Stimulated activated naive CD8-positive, alpha-beta T cell treated with anti-CD3 and anti-CD28 coated beads, Interleukin-15, Interleukin-2, amounts not matched to agents 100 ng/mL and 50 ng/mL, for 24 hours (primary cell): ENCODE measurements at regions not wholly inside any gene's neighbourhood (a gene's known extent, or its start where the extent isn't known, plus 50 kb on each side); places are given as distances from the start of the nearest gene placed in this dataset.
A peak's percentile ranks its signal among the peaks of the same experiment; 100 is the strongest.
"Not testable (repeated sequence)": the region's sequence is repeated elsewhere in the genome, so short reads cannot be mapped to it uniquely, and the experiment has no call there.

Source experiments
- H3K27ac Mint-ChIP-seq: one replicate; pipeline ENCODE4 v1.8.0; 2021; ENCODE audit warnings: mild to moderate bottlenecking, mixed read lengths
- H3K27me3 Mint-ChIP-seq: one replicate; pipeline ENCODE4 v1.8.0; 2021; ENCODE audit warnings: mixed read lengths
- H3K36me3 Mint-ChIP-seq: one replicate; pipeline ENCODE4 v1.8.0; 2021; ENCODE audit warnings: low read depth, mixed read lengths
- H3K4me1 Mint-ChIP-seq: one replicate; pipeline ENCODE4 v1.8.0; 2021; ENCODE audit warnings: low read depth, mixed read lengths
- H3K4me3 Mint-ChIP-seq: one replicate; pipeline ENCODE4 v1.8.0; 2021; ENCODE audit warnings: mild to moderate bottlenecking, mixed read lengths
- H3K9me3 Mint-ChIP-seq: one replicate; pipeline ENCODE4 v1.8.0; 2021; ENCODE audit warnings: mixed read lengths

DNA sequence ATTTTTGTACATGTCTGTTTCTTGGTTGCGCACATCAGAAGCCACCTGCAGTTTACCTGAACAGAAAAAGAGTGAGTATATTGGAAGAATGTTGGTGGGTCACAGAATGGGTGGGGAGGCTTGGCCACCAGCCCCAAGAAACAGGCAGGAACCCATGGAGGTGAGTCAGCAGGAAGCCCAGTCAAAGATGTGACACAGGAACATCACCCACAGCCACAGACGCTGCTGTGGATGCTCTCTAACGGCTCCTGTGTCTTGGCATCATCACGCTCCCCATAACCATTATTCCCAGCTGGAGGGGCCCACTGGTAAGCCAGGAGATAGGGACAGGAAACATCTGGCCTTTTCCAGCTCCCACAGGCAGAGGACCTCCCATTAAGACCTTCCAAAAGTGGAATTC, 94.0 kb upstream of the WSB1 start:
- Mint-ChIP-seq H3K4me3 (no peak overlapping the region), H3K4me1 (peaks cover 5% of the 10 kb centered on the region), H3K36me3 (no peaks in the 10 kb centered on the region), H3K9me3 (no peaks in the 10 kb centered on the region), H3K27ac (no peak overlapping the region), H3K27me3 (peaks cover 6% of the 10 kb centered on the region)

DNA sequence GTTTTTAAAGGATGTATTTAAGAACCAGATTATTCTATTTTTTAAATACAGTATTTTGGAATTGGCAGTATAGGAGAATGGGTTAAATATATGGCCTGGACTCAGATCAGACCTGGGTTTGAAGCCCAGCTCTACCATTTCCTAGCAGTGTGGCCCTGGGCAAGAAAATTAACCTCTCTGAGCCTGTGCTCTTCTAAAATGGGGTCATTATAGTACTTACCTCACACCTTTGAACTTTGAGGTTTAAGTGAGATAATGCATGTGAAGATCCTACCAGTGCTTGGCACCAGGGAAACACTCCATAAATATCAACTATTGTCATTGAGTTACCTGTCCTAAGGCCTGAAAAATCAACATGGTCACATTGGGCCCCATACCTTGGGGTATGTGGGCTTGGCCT, 93.4 kb upstream of the WSB1 start:
- peaks cover 6% of the 10 kb centered on the region for H3K27me3 Mint-ChIP-seq
- no peaks in the 10 kb centered on the region for H3K36me3 Mint-ChIP-seq
- peaks cover 5% of the 10 kb centered on the region for H3K4me1 Mint-ChIP-seq
- H3K9me3 Mint-ChIP-seq: no peaks in the 10 kb centered on the region
- H3K4me3 Mint-ChIP-seq: no peak overlapping the region
- no peak overlapping the region for H3K27ac Mint-ChIP-seq

DNA sequence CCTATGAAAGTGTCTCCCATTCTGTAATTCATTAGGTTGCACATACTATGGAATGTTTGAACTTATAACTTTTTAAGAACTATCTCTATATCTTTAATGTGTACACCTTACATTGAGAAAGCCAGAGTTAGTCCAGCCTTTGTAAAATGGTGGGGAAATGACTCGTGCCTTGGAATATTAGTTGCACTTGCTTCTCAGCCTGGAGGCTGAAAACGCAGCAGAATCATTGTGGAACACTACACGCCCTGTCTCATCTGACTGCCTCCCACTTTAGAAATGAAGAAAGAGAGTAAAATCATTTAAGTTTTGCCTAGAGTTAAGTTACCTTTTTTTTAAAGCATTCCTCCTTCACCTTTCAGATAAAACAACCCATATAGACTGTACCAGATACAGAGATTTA, 90.7 kb upstream of the WSB1 start:
- Mint-ChIP-seq H3K27me3 (peaks cover 6% of the 10 kb centered on the region), H3K4me1 (peaks cover 5% of the 10 kb centered on the region), H3K4me3 (no peak overlapping the region), H3K27ac (no peak overlapping the region), H3K9me3 (no peaks in the 10 kb centered on the region), H3K36me3 (no peaks in the 10 kb centered on the region)

- Mint-ChIP-seq H3K27ac (no peak overlapping the region), H3K4me1 (no peaks in the 10 kb centered on the region), H3K27me3 (peaks cover 6% of the 10 kb centered on the region), H3K36me3 (no peaks in the 10 kb centered on the region), H3K9me3 (no peaks in the 10 kb centered on the region), H3K4me3 (no peak overlapping the region)
These were observed 87.5 kb upstream of the WSB1 start for GRCh38 chr17:27206447-27206846.

DNA sequence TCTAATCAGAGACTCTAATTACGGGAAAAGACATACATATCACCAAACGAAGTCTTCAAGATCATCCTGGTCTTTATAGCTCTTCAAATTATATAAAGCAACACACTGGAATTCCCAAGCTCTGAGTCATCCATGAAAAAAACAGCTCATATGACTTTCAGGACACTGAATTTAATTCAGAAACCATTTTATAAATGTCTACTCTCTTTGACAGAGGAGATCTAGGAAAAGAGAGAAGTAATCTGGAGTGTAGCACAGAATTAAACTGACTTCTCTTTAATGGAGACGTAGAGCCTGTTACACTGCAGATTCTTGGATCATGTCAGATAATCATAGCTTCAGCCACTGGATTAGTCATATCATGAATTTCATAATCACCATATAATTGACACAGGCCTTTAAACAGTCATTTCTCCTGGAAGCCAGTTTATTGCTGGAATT, 86.8 kb upstream of the WSB1 start:
- H3K27ac Mint-ChIP-seq: no peak overlapping the region
- no peaks in the 10 kb centered on the region for H3K9me3 Mint-ChIP-seq
- peaks cover 6% of the 10 kb centered on the region for H3K27me3 Mint-ChIP-seq
- no peaks in the 10 kb centered on the region for H3K4me1 Mint-ChIP-seq
- H3K4me3 Mint-ChIP-seq: no peak overlapping the region
- no peaks in the 10 kb centered on the region for H3K36me3 Mint-ChIP-seq

- not testable (repeated sequence) for H3K27ac Mint-ChIP-seq, H3K9me3 Mint-ChIP-seq, H3K4me1 Mint-ChIP-seq, H3K27me3 Mint-ChIP-seq, H3K36me3 Mint-ChIP-seq, H3K4me3 Mint-ChIP-seq
These were observed 85.5 kb upstream of the WSB1 start for GRCh38 chr17:27208370-27208769.

DNA sequence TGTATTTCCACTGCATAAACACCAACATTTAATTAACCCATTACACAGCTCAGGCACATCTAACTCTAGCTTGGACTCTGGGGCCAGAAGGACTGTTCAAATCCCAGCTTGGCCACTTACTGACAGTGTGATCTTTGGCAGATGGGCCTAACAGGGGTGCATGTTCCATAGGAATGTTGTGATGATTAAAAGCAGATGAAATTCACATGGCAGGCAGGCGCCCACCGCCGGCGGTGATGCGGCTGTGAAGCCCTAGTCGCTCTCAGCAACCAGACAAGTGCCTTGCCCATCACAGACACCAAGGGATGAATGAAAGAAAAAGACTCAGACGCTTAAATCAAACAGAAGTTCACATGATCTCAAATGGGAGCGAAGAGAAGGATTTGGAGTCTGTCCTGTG, 84.6 kb upstream of the WSB1 start:
- H3K9me3 Mint-ChIP-seq: no peaks in the 10 kb centered on the region
- H3K27ac Mint-ChIP-seq: no peak overlapping the region
- no peaks in the 10 kb centered on the region for H3K36me3 Mint-ChIP-seq
- no peak overlapping the region for H3K4me3 Mint-ChIP-seq
- peaks cover 6% of the 10 kb centered on the region for H3K27me3 Mint-ChIP-seq
- H3K4me1 Mint-ChIP-seq: no peaks in the 10 kb centered on the region

DNA sequence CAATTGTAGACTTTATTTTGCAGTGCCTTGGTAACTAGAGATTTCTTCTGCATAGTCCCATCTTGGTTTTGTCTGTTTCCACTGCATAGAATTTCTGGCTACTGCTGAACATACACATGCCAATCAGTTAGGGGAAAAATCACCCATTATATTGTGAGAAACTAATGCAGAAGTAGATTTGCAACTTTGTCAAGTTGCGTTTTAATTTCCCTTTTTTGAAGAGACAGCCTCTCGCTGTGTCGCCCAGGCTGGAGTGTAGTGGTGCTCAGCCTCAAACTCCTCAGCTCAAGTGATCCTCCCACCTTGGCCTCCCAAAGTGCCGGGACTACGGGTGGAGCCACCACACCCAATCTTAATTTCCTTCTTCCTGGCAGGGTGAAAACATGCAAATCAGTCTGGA, 83.1 kb upstream of the WSB1 start:
- H3K27ac Mint-ChIP-seq, H3K4me3 Mint-ChIP-seq, H3K27me3 Mint-ChIP-seq, H3K9me3 Mint-ChIP-seq, H3K4me1 Mint-ChIP-seq, H3K36me3 Mint-ChIP-seq: not testable (repeated sequence)

GRCh38 chr17:27216836-27217235, 77.1 kb upstream of the WSB1 start:
- H3K27me3 Mint-ChIP-seq: peaks cover 6% of the 10 kb centered on the region
- H3K4me3 Mint-ChIP-seq: no peak overlapping the region
- no peaks in the 10 kb centered on the region for H3K36me3 Mint-ChIP-seq
- no peak overlapping the region for H3K27ac Mint-ChIP-seq
- peaks cover 19% of the 10 kb centered on the region for H3K4me1 Mint-ChIP-seq
- no peaks in the 10 kb centered on the region for H3K9me3 Mint-ChIP-seq

DNA sequence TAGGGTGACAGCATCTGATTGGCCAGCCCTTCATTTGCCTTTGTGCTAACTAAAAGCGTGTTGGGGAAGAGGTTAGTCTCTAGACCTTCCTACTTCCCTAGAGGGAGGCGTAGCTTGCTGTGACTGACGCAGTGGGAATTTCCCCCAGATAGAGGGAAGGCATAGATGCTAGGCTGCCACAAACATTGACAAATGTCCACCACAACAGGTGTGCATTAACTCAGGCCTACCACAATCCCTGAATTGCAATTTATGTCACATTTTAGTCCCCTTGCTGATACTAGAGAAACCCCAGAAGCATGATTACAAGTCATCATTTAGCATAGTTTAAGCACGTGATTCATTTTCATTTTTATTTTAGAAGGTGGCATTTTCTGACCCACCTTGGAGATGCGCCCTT, 76.3 kb upstream of the WSB1 start:
- Mint-ChIP-seq H3K4me1 (peaks cover 19% of the 10 kb centered on the region), H3K27ac (peak overlapping the region; percentile 61), H3K36me3 (no peaks in the 10 kb centered on the region), H3K9me3 (no peaks in the 10 kb centered on the region), H3K4me3 (no peak overlapping the region), H3K27me3 (peaks cover 6% of the 10 kb centered on the region)

- no peaks in the 10 kb centered on the region for H3K9me3 Mint-ChIP-seq
- H3K36me3 Mint-ChIP-seq: no peaks in the 10 kb centered on the region
- peaks cover 19% of the 10 kb centered on the region for H3K4me1 Mint-ChIP-seq
- peak overlapping the region; percentile 61 for H3K27ac Mint-ChIP-seq
- no peak overlapping the region for H3K4me3 Mint-ChIP-seq
- peaks cover 6% of the 10 kb centered on the region for H3K27me3 Mint-ChIP-seq
These were observed 75.9 kb upstream of the WSB1 start for GRCh38 chr17:27218041-27218440.

DNA sequence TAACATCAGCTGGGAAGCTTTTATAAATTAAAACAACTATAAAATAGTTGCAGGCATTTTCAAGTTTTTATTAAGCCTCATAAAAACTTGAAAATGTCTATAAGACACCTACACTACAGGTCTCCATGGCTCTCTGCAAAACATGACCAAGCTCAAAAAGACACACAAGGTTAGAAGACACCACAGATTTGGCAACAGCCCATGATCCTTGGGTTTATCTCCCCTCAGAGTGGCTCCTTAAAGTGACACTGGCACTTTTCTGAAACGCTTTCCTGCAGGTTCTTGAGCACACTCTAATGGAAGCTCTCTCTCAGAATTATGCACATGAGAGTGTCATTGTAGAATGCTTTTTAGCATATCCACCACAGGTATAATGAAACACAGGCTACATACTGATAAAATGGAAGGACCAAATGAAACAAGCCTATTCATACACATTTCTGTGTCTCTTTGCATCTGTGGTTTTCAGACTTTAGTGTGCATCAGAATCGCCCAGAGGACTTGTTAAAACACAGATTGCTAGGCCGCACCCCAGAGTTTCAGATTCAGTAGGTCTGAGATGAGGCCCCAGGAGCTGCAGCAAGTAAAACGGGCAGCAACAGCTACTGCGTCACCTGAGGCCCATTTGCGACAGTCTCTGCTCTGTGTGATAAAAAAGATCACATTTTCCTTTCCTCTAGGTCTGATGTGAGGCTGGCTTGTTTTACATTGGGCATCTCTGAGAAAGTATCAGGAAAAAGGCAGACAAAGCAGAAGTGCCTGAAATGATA, 75.0 kb upstream of the WSB1 start:
- no peaks in the 10 kb centered on the region for H3K27me3 Mint-ChIP-seq
- H3K9me3 Mint-ChIP-seq: no peaks in the 10 kb centered on the region
- peaks cover 19% of the 10 kb centered on the region for H3K4me1 Mint-ChIP-seq
- H3K4me3 Mint-ChIP-seq: no peak overlapping the region
- H3K27ac Mint-ChIP-seq: peak overlapping the region; percentile 22
- no peaks in the 10 kb centered on the region for H3K36me3 Mint-ChIP-seq

DNA sequence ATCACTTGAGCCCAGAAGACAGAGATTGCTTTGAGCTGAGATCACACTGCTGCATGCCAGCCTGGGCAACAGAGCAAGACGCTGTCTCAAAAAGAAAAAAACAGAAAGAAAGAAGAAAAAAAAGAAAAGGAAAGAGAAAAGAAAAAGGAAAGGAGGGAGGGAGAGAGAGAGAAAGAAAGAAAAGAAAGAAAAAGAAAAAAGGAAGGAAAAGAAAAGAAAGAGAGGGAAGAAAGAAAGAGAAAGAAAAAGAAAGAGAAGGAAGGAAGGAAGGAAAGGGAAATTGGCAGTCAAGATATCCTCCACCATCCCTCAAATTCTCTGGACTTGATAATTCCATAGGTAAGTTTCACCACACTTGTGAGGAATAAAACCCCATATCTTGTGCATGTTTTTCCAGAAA, 71.4 kb upstream of the WSB1 start:
- Mint-ChIP-seq H3K27me3 (no peaks in the 10 kb centered on the region), H3K27ac (no peak overlapping the region), H3K9me3 (no peaks in the 10 kb centered on the region), H3K4me3 (no peak overlapping the region), H3K36me3 (no peaks in the 10 kb centered on the region), H3K4me1 (peaks cover 13% of the 10 kb centered on the region)

GRCh38 chr17:27224526-27225315, 69.2 kb upstream of the WSB1 start:
- Mint-ChIP-seq H3K4me3 (no peak overlapping the region), H3K27me3 (no peaks in the 10 kb centered on the region), H3K27ac (no peak overlapping the region), H3K9me3 (no peaks in the 10 kb centered on the region), H3K36me3 (no peaks in the 10 kb centered on the region), H3K4me1 (no peaks in the 10 kb centered on the region)

DNA sequence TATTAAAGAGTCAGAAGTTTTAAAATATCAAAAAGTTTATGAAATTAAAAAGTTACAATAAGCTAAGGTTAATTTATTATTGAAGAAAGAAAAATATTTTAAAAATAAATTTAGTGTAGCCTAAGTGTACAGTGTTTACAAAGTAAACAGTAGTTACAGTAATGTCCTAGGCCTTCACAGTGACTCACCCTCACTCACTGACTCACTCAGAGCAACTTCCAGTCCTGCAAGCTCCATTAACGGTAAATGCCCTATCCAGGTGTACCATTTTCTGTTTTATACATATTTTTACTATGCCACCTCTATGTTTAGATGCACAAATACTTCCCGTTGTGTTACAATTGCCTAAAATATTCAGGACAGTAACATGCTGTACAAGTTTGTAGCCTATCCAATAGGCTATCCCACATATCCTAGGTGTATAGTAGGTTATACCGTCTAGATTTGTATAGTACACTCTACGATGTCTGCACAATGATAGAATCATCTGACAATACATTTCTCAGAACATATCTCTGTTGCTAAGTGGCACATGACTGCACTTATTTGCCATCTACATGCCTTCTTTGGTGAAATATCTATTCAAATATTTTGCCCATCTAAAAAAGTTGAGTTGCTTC, 67.2 kb upstream of the WSB1 start:
- no peaks in the 10 kb centered on the region for H3K27me3 Mint-ChIP-seq
- H3K27ac Mint-ChIP-seq: no peak overlapping the region
- no peak overlapping the region for H3K4me3 Mint-ChIP-seq
- H3K36me3 Mint-ChIP-seq: no peaks in the 10 kb centered on the region
- H3K4me1 Mint-ChIP-seq: no peaks in the 10 kb centered on the region
- H3K9me3 Mint-ChIP-seq: no peaks in the 10 kb centered on the region
